Renal pelvis (tissue), 1 donor: ENCODE measurements at regions not wholly inside any gene's neighbourhood (a gene's known extent, or its start where the extent isn't known, plus 50 kb on each side); places are given as distances from the start of the nearest gene placed in this dataset.

Experiments
- DNase-seq: peaks from one replicate; pipeline ENCODE4 v3.0.0-alpha.2; 2013

- DNase-seq, result no peak
These were observed 267.1 kb downstream of the ADGB start for GRCh38 chr6:146865756-146866379.

- DNase-seq, result no peak
These were observed 268.1 kb downstream of the ADGB start for GRCh38 chr6:146866731-146867414.

GRCh38 chr6:146868671-146869209 is 270.0 kb downstream of the ADGB start:
- DNase-seq, result no peak

DNA sequence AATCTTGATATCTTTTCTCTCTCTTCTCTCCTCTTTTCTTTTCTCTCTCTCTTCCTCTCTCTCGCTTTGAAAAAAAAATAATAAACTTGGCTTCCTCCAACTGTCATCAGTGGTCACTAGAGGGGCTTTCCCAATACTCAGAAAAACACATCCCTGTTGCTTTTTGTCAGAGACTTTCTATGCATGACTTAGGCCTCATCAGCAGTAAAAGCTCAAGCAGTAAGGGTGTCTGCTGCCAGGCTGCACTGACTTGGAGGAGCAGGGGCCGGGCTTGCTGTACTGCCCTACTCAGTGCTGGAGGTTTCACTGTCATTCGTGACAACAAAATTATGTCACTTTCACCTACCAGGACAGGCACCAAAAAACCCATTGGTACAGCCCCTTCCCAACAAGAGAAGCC is 272.0 kb downstream of the ADGB start:
- no peak for DNase-seq

DNA sequence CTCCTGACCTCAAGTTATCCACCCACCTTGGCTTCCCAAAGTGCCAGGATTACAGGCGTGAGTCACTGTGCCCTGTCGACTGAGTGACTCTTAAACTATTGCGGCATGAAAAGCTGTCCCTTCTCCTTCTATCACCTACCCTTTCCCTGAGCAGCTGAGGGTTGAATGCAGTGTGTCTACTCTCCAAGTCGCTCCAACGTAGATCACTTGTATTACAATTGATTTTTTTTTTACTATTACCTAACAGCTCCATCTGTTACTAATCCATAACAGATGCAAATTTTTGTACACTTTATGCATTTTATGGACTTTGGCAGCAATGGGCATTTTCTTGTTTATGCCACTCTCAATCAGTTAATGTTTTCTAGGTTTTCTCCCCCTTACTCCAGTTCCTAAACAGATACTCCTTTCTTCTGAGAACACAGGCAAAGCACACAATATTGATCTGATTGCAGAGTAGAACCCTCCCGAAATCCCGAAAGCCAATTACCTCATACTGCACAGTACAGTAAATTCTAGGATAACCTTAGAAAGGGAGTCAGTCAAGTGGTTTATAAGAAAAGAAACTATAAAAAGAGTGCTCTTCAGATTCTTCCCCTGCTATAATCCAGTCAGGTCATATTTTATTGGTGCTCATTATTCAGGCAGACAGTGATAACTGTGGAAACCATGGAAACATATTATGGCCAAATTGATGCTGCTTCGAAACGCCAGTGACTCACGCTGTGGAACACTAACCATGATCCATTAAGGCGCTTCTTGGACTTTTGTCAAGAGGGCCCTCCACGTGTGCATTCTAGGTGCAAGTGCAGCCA is 273.0 kb downstream of the ADGB start:
- no peak for DNase-seq

DNA sequence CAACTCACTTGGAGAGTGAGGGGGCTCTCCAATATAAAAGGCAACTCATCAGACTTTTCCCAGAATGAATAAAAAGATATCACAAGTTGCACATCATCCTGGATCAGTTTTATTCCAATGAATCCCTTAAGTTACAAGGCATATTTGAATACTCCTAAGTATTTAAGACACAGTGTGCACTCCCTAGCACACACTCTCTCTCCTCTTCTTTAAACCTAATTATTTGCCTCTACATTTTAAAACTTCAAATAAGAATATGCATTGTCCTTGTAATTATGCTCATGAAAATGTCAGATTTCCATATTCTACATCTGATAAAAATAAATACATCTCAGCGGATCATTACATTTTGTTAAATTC is 273.6 kb downstream of the ADGB start:
- no peak for DNase-seq

GRCh38 chr6:146874278-146875018 is 275.7 kb downstream of the ADGB start:
- no peak for DNase-seq

GRCh38 chr6:146875927-146876270 is 277.1 kb downstream of the ADGB start:
- DNase-seq, result no peak

- no peak for DNase-seq
These were observed 277.7 kb downstream of the ADGB start for GRCh38 chr6:146876271-146877151.

GRCh38 chr6:146878168-146878951 is 279.6 kb downstream of the ADGB start:
- DNase-seq, result no peak

DNA sequence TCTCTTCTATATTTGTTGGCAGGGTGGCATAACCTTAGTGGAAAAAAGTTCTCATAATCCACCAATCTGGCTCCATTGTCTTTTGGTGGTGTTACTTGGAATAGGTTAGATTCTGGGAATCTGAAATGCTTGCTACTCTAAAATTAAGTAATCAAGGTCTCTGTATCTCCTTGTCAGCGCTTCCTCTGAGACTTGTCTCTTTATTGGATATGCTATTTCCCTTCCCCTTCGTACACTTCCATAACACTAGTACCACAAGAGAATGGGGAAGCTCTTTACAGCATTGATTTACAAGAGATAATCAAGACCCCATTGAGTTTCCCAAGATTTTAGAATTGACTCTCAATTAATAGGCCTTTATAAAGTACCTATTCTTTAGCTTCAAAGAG is 280.2 kb downstream of the ADGB start:
- DNase-seq, result no peak

- DNase-seq, result no peak
These were observed 280.8 kb downstream of the ADGB start for GRCh38 chr6:146879406-146880117.

DNA sequence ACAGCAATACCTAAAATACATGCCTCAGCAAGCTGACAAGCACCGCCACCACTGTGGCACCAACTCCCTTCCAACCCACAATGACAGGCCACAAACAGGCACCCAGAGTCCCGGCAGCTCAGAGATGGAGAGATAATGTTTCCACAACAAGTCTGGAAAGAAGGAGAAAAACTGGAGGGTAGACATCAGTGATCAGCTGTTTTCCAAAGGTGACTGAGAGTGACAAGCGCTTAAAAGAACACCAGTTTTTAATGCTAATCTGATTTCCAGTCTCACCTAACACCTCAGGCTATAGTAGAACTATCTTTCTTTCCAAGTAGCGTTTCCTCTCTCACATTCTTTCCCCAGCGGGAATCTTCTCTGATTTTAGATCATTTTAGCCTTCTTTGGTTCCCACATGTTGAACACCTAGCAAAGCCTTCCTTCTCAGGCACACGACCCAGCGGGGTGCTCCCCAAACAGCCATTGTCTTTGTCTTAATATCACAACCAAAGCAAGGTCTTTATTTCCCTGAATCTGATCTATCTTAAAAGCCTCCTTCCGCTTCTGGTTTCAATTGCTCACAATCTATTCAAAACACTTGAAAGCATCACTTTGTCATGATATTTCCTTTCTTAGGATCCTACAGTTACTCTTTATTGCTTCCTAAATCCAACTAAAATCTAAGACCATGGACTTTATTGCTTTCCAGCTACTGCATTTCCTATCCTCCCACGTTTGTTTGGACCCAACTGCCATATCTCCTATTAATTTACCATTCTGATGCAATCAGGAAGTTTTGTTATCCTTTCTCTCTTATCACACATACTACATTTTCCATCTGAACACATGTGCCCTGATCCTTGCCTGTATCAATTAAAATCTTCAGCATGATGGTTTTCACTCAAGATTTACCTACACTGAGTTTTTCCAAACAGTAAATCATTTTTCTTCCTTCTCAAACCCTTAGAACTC is 282.7 kb downstream of the ADGB start:
- DNase-seq, result no peak

DNA sequence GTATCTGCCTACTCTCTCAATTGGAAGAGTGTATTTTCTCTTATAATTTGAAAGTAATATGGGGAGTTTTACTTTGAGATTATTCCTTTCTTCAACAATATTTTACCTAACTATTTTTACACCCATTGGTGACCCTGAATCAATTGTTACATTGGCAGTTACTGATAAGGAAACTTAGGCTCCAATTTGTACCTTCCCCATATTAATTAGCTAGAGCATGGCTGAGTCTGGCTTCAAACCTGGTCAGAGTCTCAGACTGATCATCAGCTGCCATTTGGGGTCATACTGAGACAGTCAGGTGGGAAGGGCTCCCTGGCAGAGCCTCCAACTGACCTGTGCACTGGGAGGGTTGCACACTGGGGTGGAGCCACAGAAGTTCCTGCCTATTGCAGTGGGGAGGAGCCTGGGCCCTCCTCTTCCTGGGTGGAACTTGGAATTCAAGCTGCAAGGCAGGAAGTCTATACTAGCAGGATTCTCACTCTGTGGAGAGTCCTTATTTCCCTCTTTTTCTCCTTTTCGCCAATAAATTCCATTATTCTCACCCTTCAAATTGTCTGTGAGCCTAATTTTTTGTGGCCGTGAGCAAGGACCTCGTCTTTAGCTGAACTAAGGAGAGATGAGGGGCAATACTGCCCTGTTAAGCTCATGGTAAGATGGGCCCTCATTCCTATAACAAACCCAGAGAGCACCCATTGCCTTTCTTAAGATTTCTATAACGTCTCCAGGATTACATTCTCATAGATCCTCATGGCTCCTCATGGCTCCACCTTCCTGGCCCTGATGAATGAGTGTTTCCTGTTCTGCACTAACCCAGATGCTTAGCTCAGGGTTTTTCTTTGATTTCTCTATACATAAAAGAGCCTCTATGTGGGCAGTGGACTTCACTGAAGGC is 285.1 kb downstream of the ADGB start:
- DNase-seq, result no peak

DNA sequence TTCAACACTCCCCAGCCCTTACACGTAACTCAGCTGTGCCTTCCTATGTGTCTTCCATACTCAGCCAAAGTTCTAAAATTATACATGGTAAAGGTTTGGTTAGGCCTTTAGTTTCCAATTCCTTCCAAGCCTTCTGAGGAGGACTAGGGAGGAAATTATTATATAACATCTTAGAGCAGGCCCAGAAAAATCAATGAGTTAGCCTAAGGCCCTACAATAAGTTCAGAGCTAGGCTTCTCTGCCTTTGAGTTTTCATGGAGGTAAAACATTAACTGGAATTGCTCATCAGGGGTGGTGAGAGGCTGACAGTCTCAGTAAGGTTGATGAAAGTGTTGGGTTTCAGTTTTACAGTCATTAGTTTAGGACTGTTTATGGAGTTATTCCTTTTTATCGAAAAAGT is 286.0 kb downstream of the ADGB start:
- no peak for DNase-seq

DNA sequence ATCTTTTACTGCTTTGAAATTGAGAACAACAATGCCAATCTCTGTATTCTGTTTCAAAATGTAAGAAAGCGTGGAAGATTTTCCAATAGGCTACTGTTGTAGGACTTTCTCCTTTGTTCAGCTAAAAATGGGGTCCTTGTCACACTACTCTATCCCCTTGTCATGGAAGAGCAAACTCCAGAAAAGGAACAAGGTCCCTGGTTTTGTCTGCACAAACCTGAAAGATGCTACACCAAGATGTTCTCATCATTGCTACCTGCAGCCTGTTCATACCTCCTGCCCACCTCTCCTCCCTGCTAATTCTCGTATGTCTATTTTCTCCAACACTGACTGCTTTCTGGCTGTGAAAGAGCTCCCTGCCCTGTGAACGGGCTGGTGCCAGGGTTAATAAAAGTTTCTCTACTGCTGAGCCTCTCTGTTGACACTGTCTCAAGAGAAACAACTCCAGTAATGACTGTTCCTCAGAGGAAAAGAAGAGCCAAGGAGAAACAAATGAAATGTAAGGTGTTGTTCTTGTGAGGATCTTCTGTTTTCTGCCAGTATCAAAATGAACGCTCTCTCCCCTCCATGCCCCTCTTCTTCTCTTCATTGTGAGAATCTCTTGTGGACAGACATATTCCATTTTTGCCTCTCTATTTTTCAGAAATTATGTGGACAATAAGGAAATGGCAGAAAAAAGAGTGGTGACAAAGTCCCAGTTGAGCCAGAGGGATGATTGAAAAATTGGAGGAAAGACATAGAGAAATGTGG is 287.1 kb downstream of the ADGB start:
- no peak for DNase-seq
